NCI-H146 (cell line): ENCODE measurements at regions not wholly inside any gene's neighbourhood (a gene's known extent, or its start where the extent isn't known, plus 50 kb on each side); places are given as distances from the start of the nearest gene placed in this dataset.

Experiments used
- DNase-seq: peaks from one replicate; lab custom pipeline; 2025; lab: John Stamatoyannopoulos, UW

DNA sequence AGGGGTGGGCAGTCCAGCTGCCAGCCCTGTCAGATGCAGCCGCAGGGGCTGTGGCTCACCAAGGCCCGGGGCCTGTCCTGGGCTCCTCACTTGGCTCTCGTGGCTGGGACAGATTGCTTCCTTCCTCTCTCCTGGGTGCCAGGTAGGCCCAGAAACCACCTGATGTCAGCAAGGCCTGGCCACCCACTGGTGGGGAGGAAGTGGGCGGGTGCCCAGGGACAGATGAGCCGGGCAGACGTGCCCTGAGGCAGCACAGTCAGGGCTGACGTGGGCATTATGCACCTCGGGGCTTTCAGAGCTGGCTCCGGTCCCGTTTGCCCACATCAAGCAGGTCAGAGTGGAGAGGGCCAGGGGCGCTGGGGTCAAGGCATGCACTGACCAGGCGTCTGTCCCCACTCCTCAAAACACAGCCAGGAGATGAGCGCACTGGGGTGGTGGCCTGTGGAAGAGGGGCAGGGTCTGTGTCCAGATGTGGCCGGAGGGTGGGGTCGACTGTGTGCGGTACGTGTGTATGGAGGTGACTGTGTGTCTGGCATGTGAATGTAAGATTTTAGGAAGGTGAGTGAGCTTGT lies 133.2 kb upstream of the PTPN1 start:
- peak; percentile 40 for DNase-seq

DNA sequence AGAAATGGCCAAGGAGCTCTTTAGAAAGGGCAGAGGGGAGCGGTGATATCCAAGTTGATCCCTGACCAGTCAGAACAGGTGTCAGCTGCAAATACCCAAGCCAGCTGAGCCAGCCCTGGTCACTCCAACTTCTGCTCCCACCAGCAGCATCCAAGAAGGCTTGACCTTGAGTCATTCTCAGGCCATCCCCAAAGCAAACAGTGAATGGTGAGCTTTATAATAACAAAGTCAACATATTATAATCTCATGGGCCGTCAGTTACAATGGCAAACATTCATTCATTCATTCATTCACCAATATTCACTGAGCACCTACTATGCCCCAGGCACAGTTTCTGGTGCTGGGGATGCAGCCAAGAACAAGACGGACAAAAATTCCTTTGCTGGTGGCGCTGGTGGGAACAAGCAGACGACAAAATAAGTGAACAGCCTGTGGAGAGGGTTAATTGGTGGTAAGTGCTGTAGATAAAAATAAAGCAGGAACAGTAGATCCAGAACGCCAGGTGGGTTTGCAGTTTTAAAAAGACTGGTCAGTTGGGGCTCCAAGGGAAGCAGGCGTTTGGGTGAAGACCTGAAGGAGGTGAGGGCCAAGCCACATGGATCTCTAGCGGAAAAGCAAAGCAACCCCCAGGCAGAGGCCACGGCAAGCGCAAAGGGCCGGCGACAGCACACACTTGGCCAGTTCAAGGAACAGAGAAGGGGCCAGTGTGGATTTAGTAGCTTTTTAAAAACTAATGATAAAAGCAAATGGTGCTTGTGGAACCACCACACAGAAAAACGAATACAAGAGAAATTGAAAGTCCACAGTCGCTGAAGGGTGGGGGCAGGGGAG lies 131.8 kb upstream of the PTPN1 start:
- peak; percentile 15 for DNase-seq

DNA sequence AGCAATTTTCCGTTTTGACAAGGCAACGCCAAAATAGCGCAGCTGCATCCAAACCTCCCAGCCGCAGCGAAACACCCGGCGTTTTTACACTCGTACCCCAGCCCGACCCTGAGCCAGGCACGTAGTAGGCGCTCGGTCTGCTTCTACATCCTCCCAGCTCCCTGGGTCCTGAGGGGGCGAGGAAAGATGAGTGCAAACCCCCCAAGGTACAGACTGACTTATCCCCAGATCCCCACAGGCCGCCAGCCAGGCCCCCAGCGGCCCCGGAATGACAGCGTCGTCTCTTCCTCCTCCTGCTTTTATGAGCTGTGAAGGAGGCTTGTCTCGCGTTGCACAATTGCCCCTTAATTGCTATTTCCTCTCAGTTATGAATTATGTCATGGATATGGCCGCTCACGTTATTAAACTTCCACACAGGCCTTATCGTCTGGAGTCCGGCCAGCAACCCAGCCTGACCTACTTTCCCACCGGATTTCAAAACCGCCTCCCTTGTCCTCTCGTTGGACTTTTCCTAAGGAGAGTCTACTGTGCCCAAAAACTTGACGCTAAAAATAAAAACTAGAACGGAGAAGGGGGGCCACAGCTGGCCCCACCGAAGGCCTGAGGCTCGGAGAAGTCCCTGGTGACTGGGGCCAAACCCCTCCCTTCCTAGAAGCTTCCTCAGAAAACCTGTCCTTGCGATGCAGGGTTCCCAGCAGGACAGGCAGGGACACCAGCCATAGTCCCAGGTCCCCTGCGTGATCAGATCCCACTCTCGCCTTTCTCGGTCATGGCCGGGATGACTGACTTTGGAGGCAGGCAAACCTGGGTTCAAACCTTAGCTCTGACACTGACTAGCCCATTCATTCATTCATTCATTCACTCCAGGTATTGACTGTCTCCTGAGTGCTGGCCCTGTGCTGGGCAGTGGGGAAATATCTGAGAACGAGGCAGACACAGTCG lies 130.9 kb upstream of the PTPN1 start:
- no peak for DNase-seq

DNA sequence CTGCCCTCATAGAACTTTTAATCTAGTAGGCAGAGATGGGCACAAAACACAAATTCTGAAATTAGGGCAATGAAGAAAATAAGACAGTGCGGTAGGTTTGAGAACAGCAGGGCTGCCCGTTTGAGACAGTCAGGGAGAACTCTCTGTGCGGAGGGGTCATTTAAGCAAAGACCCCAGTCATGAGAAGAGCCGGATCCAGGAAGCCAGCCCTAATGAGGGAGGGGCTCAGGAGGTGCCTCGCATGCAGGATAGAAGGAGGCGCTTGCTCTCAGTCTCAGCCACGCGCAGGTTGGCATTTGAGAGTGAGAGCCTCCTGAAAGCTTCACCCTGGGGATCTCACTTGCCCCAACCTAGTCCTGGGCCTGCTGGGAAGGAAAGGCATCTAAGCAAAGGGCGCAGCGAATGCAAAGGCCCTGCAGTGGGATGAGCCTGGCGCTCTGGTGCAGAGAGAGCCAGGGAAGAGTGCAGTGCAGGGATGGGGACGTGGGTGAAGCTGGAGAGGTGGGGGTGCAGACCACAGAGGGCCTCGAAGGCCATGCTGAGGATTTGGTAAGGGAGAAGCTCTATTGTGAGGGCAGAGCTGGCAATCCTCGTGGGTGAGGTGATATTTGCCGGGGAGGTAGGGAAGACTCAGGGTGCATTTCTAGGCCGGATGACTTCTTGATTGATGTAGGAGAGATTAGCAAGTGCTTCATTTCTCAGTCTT lies 130.0 kb upstream of the PTPN1 start:
- no peak for DNase-seq

DNA sequence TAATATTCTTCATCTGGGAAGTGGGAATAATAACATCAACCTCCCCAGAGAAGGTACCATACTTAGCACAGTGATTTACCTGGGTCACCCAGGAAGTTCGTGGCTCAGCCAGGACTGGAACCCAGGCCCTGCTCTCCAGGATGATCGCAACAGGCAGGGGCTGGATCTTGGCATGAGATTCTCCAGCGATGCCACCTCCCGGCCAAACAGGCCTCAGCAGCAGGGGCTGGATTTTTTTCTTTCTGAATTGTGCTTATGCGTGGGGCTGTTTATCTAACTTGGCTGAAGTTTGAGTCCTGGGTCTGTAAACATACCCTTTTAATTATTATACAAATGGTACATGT lies 129.5 kb upstream of the PTPN1 start:
- DNase-seq, result no peak

DNA sequence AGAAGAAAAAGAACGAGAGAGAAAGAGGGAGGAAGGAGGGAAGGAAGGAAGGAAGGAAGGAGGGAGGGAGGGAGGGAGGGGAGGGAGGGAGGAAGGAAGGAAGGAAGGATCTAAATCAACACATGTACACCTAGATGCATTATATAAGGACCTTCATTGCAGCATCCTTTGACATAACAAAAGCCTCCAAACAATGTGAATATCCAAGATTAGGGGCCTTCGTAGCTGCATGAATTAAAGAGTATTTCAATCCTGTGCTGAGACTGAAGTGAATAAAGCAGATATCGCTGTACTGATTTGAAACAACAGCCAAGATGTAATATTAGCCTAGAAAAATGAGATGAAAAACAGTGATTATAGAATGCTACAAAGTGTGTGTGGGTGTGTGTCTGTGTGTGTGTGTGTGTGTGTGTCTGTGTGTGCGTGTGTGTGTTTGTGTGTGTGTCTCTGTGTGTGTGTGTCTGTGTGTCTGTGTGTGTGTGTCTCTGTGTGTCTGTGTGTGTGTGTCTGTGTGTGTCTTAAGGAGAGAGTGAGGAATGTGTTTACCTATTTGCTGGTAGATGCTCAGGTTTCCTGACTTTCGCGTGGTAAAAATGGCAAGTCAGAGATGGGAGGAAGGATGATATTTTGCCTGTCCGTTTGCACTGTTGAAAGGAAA lies 129.0 kb upstream of the PTPN1 start:
- no peak for DNase-seq

DNA sequence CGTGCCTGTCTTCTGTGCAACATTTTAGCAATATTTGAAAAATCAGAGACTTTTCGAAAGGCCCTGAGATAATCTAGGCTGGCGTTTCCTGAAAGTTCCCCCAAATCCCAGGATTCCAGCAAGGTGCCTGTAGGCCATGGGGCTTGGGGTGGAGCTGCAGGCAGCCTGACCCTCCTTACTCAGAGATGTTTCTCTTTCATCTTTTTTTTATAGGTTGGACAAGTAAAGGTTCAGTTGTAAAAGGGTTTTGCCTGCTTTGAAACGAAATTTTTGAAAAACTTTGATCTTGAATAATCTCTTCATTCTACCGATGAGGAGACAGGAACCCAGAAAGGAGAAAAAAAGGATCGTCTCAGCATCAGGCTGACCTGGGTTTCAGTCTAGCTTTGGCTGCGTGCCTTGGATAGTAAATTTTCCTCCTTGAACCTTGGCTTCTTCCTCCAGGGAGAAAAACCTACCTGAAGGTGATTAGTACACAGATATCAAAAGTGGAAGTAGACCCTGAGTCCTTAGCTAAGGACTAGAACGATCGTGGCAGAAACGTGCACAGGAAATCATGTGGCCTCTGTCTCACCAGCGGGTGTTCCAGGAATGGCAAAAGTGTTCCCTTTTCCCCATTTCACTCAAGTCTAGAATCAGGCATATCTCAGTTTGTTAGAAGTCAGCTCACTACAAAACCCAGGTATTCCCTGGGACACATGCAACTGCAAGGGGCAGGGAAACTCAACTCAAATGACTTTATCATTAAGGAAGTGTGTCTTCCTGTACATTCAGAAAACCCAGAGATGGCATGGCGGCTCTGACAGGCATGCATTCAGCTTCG lies 128.2 kb upstream of the PTPN1 start:
- no peak for DNase-seq

DNA sequence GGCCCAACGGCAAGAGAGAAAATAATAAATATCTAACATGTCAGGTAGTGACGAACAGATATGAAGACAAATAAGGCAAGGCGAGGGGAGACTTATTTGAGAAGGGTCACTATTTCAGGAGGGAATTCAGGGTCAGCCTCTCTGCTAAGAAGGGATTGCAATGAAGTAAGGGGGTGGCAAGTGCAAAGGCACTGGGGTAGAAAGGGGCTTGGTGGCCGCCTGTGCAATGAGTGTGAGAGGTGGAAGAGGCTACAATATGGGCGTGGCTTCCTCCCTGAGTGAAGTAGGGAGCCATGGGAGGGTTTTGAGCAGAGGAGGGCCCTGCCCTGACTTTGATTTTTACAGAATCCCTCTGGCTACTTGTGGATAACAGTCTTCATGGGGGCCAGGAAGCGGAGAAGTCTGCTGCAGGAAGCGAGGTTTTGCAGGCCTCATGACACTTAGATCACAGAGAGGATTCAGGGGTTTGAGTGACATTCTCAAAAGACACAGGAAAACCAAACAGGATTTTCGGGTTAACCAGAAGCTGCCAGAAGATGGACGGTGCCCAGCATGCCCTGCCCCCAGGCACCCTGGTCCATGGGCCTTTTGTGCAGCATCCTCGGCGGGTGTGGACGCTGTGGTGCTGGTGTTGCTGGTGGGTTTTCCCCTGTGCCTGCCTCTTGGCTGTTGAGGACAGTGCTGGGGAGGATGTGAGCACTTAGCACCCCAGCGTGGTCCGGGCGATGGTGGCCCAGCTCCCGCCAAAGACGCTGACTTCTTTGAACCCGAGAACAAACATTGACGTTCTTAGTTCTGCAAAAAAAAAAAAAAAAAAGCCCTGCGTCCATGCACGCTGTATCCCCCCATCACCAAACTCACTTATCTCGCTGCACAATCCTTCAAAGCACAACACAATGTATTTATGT lies 124.2 kb upstream of the PTPN1 start:
- no peak for DNase-seq

DNA sequence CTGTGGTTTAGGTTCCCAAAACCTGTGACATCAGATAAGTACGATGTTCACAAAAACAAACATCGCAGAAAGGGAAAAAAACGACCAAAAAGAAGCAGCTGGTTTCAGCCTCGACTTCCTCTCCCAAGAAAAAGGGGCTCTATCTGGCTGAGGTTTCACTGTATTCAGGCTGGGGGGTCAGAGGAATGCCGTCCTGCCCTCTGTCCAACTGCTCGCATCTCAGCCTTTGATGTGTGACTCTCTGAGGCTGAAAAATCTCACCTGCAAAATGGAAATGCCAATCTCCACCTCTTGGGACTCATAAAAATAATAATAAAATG lies 123.6 kb upstream of the PTPN1 start:
- DNase-seq, result no peak

DNA sequence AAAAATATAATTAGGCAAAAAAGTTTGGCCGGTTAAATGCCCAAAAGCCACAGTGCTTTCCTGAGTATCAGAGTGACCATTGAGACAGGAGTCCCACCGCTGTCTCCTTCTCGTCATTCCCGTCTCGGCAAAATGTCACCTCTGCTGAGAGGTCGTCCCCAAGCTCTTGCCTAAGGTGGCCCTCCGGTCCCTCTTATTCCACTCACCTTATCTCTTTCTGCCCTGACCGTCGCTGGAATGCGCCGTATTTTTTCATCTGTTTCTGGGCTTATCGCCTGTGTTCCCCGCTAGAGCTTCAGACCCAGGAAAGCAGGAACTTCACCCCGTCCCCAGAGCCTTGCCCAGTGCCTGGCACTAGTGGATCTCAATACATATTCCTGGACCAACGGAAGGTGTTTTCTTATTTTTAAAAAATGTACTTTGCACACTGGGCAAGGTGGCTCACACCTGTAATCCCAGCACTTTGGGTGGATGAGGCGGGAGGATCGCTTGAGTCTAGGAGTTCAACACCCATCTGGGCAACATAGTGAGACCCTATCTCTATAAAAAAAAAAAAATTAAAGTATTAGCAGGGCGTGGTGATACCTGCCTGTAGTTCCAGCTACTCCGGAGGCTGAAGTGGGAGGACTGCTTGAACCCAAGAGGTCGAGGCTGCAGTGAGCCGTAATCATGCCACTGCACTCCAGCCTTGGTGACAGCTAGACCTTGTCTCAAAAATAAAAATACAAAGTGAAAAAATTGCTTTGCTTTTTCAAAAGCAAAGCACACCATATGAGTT lies 122.8 kb upstream of the PTPN1 start:
- DNase-seq, result no peak

DNA sequence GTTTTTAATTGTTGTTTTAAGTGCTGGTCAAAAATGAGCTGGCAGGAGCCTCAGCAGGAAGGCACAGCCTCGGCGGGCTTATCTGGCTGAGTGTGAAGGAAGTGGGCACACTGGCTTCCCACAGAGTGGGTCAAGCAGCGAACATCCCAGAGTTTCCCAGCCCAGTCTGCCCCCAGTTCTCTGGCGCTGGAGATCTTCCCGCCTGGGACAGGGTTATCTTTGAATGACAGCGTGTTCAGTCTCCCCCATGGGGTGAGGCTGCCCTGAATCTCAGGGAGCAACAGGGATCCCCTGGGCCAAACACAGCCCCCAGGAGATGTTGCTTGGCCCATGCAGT lies 122.2 kb upstream of the PTPN1 start:
- DNase-seq, result no peak

DNA sequence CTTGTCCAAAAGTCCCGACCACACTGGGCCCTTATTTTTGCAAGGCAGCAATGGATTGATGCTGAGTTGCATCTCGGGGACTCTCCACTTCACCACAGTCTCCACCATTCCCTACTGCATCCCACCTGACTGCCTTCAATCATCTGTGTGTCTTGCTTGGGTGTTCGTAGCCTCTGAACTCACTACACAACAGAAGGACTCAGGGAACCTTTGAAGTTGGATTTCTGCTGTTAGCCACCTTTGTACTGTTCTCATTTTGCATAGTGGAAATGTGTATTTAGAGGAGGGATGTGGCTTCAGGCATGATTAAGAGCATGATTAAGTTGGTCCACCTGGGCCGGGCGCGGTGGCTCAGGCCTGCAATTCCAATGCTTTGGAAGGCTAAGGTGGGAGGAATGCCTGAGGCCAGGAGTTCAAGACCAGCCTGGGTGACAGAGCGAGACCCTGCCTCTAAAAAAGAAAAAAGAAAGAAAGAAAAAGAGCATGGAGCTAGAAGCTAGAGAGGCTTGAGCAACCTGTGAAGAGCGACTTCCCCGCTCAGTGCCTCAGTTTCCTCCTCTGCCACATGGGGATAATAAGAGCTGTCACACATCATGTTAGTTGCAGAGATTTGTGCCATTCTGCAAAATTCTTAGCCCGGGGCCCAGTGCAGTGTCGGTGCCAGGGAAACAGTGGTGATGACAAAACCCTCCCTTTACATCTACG lies 121.3 kb upstream of the PTPN1 start:
- no peak for DNase-seq

DNA sequence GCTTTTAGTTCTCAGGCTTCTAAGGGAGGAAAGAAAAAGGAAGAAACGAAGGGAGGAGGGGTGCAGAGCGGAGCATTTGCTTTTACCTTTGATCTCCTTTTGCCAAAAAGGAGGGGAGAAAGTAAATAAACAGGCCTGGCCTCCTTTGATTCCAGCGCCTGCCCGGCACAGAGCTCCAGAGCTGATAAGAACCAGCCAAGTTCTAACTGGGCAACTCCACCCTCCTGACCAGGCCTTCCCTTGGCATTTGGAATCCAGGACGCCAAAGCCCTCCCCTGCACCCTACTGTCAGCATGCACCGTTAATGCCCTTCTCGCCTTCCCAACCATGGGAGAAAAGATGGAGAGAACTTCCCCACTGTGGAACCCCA lies 120.8 kb upstream of the PTPN1 start:
- DNase-seq, result no peak

DNA sequence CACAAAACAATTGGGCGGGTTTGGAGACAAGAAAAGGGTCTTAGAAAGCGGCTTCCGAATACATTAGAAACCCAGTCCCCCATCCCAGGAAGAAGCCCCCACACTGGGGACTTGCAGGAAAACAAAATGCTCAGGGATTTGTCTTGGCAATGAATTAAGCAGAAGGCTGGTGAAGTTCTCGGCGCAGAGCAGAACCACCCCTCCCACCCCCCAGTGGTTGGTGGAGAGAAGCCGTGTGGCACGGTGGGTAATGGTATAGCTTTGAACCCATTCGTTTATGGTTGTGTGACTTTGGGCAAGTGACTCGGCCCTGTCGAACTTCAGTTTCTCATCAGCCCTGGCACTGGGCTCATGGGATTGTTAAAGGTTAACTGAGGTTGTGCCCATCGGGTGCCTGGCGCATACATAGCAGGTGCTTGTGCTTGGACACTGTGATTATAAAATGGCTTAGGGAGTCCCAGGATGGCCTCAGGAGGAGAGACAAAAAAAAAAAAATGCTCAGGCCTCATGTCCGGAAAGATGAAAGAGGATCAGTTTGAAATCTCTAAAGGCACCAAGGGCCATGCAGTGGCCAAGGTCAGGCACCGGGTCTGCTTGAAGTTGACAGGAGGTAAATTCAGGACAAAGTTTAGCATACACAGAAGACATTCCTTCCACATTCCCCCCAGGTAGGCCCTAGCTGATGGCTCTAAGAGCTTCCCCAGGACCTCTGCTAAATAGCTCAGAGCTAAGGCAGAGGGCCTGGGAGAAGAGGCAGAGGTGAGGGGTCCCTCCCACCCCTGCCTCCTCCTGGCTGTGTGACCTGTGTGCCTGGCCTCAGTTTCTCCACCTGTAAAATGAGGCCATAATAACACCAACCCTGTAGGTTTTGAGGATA lies 120.1 kb upstream of the PTPN1 start:
- DNase-seq, result no peak

DNA sequence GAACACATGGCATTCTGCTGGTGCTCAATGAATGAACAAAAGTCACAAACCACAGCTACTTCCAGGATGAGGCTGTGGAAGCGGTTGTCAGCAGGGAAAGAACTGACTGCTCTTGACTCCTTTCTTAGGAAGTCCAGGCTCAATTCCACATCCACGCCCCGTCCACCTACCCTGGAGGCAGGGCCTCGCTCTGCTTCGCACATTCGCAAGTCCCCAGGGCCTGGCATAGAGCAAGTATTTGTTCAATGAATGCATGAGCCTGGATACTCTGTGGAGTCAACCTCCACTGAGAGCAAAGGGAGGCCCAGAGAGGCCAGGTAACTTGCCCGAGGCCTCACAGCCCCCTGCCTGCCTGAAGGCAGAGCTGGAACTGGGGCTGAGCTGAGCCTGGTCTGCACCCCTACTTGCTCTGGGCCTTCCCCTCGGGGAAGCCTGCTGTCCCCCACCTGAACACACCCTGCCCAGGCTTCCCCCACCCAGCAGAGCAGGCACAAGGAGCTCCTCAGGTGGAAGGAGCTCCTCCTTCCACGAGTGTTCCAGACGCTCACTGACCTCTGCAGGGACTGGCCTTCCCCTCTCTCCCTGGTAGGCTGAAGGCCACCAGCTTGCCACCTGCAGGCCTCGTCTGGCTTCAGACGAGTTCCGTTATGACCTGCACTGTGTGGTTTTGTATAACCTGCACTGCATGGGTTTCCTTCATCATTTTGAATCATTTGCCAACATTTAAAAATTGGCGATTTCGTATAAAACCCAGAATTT lies 119.3 kb upstream of the PTPN1 start:
- no peak for DNase-seq

DNA sequence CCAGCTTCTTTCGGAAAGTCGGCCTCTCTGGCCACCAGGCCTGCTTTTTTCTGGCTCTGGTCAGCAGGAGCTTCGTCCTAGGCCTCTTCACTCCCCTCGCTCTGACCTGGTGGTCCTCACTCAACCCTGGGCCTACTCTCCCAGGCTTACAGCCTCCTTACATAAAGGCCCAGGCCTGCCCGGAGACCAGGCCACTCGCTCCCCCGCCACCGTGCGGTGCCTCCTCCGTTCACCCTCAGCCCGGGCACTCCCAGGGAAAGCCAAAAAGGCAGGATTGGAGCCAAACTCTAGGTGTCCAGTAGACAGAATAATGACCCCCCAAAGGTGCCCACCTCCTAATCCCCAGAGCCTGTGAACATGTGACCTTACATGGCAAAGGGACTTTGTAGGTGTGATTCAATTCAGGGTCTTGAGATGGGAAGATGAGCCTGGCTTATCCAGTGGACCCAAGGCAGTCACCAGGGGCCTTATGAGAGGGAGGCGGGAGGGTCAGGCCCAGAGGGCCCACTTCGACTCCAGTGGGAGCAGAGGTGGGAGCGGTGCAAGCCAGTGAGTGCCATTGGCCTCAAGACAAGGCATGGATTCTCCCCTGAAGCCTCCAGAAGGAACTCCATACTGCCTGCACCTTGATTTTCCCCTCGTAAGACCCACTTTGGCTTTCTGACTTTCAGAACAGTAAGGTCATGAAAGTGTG lies 118.6 kb upstream of the PTPN1 start:
- DNase-seq, result no peak
